IPS-15b (cell line): ENCODE measurements at regions not wholly inside any gene's neighbourhood (a gene's known extent, or its start where the extent isn't known, plus 50 kb on each side); places are given as distances from the start of the nearest gene placed in this dataset.
A peak's percentile ranks its signal among the peaks of the same experiment; 100 is the strongest.

ENCODE experiments used
- H3K27me3 ChIP-seq: one replicate; pipeline ENCODE4 v1.6.1; 2013; ENCODE audit warnings: low read length; ENCODE audit not compliant: control insufficient read depth, insufficient read depth
- H3K36me3 ChIP-seq: one replicate; pipeline ENCODE4 v1.6.1; 2013; ENCODE audit warnings: low read length; ENCODE audit not compliant: control insufficient read depth, insufficient read depth
- H3K4me1 ChIP-seq: one replicate; pipeline ENCODE4 v1.6.1; 2013; ENCODE audit warnings: mild to moderate bottlenecking, low read length; ENCODE audit not compliant: control insufficient read depth, insufficient read depth
- H3K4me3 ChIP-seq: one replicate; pipeline ENCODE4 v1.5.1; 2013; ENCODE audit warnings: low read depth, low read length
- H3K9ac ChIP-seq: one replicate; pipeline ENCODE4 v1.6.1; 2013; ENCODE audit warnings: low read depth, mild to moderate bottlenecking, low read length
- H3K9me3 ChIP-seq: one replicate; pipeline ENCODE4 v1.6.1; 2013; ENCODE audit warnings: mild to moderate bottlenecking, low read length; ENCODE audit not compliant: control insufficient read depth, insufficient read depth

DNA sequence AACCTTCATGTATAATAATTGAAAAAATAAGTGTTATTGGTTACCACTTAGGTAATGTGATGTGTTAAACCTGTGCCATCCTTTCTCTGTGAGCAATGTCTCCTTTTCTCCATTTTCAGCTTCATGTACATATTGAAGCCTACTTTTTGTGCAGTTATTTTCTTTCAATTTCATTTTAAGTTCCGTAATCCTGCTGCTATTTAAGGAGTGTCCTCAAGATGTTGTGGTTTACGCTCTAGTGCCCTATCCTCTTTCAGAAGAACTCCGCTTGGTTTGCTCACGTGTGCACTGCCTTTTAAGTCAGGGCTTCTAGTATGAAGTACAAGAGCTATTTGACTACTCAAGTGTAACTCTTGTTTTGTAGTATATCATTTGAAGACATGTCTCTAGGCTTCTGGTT lies 2253.2 kb upstream of the TENM3 start:
- H3K4me1 ChIP-seq: no peaks in the 10 kb centered on the region
- no peaks in the 10 kb centered on the region for H3K36me3 ChIP-seq
- no peak overlapping the region for H3K4me3 ChIP-seq
- H3K27me3 ChIP-seq: no peaks in the 10 kb centered on the region
- H3K9ac ChIP-seq: no peak overlapping the region
- no peaks in the 10 kb centered on the region for H3K9me3 ChIP-seq

DNA sequence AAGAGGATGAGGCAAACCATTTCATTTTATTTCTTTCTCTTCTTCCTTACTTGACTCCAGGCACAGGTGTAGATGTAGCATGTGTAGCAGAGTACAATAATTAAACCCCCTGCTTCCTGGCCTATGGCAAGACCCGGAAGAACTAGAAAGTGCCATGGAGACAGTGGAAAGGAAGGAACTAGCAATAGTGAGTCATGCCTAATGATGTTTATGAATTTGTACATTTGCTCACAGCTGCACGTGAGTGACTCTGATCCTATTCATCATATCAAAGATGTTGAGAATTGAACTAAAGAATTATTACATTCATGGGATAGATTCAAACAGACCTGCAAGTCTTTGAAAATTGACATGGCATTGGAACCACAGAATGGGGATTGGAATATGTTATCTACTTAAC lies 2233.9 kb upstream of the TENM3 start:
- no peak overlapping the region for H3K4me3 ChIP-seq
- H3K4me1 ChIP-seq: no peaks in the 10 kb centered on the region
- H3K9me3 ChIP-seq: no peaks in the 10 kb centered on the region
- H3K27me3 ChIP-seq: no peaks in the 10 kb centered on the region
- H3K36me3 ChIP-seq: no peaks in the 10 kb centered on the region
- no peak overlapping the region for H3K9ac ChIP-seq

DNA sequence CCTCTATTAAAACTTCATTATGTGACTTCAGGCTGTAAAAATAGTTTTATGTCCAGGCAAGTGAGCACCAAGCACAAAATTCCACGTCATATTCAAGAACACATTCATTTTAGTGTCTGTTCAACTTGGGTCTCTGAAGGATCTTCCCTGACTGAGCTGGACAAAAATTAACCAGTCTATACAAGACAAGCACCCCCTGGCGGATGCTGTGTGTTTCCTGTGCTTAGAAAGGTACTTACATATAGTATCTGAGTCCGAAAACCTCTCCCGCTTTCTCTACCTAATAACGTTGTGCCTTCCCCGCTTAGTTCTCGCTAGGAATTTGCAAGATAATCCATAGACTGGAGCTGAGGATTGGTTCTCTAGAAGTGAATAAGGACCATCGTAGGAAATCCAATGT lies 2214.5 kb upstream of the TENM3 start:
- Histone ChIP-seq H3K27me3 (no peaks in the 10 kb centered on the region), H3K9me3 (no peaks in the 10 kb centered on the region), H3K36me3 (no peaks in the 10 kb centered on the region), H3K4me3 (no peak overlapping the region), H3K9ac (no peak overlapping the region), H3K4me1 (no peaks in the 10 kb centered on the region)

DNA sequence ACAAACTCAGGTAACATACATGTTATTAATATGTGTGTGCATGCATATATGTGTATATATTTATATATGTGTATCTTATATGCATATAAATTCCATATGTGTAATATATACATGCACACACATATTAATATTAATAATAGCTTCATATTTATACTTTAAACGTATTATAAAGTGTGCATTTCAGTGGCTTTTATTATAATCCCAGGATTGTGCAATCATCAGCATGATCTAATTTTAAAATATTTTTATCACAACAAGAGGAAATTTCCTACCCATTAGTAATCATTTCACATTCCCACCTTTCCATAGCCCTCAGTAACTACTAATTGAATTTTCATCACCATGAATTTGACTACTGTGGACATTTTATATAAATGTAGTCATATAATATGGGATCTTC lies 2211.9 kb upstream of the TENM3 start:
- Histone ChIP-seq H3K9me3 (no peaks in the 10 kb centered on the region), H3K27me3 (no peaks in the 10 kb centered on the region), H3K9ac (no peak overlapping the region), H3K4me1 (no peaks in the 10 kb centered on the region), H3K4me3 (no peak overlapping the region), H3K36me3 (no peaks in the 10 kb centered on the region)

DNA sequence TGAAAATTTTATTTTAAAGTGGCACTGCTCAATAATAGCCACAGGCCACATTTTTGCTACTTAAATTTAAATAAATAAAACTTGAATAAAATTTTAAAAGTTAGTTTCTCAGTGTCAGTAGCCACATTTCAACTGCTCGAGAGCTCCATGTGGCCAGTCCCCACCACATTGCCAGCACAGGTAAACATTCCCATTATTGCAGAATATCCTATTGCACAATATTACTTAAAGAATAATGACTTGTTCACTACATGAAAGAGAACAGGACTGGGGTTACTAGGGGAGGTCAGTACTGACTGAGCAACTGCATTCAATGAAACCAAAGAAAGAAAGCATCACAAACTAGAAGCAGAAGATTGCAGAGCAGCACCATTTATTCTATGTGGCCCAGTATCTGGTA lies 2201.6 kb upstream of the TENM3 start:
- H3K4me1 ChIP-seq: no peaks in the 10 kb centered on the region
- H3K27me3 ChIP-seq: no peaks in the 10 kb centered on the region

DNA sequence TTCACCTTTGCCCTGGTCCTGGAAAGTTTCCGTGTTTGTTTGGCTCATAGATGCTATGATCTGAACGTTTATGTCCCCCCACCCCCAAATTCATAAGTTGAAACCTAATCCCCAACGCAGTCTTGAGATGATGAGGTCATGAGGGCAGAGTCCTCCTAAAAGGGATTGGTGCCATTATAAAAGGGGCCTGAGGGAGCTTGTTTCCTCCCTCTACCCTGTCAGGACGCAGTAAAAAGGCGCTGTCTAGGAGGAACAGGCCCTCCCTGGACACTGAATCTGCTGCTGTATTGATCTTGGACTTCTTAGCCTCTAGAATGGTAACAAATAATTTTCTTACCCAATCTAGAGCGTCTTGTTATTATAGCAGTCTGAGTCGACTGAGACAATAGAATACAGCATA lies 2190.6 kb upstream of the TENM3 start:
- H3K36me3 ChIP-seq: no peaks in the 10 kb centered on the region
- no peak overlapping the region for H3K9ac ChIP-seq
- no peaks in the 10 kb centered on the region for H3K9me3 ChIP-seq
- peaks cover 4% of the 10 kb centered on the region for H3K4me1 ChIP-seq
- H3K4me3 ChIP-seq: no peak overlapping the region
- H3K27me3 ChIP-seq: peaks cover 2% of the 10 kb centered on the region

More for the DNA sequence above, 2201.6 kb upstream of the TENM3 start:
- Histone ChIP-seq H3K9ac (no peak overlapping the region), H3K4me3 (no peak overlapping the region), H3K36me3 (no peaks in the 10 kb centered on the region), H3K9me3 (no peaks in the 10 kb centered on the region)

DNA sequence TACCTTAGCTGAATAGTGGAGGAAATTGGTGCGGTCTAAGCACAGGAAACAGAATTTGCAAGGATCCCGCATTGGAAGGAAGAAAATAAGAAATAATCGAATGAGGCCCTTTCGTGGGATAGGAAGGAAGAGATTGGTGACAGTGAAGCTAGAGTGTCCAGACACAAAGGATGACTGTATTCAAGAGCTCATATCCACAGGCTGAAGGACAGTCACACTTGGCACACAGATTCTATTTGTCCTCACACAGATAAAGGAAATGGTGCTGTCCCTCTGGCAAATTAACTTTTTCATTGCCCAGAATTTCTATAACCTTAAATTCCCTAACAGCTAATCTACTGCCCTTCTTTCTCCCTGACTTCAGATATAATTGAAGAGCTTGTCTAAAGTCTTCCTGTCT lies 2188.9 kb upstream of the TENM3 start:
- no peak overlapping the region for H3K4me3 ChIP-seq
- peaks cover 4% of the 10 kb centered on the region for H3K4me1 ChIP-seq
- H3K9me3 ChIP-seq: no peaks in the 10 kb centered on the region
- peaks cover 2% of the 10 kb centered on the region for H3K27me3 ChIP-seq
- H3K9ac ChIP-seq: no peak overlapping the region
- H3K36me3 ChIP-seq: no peaks in the 10 kb centered on the region

DNA sequence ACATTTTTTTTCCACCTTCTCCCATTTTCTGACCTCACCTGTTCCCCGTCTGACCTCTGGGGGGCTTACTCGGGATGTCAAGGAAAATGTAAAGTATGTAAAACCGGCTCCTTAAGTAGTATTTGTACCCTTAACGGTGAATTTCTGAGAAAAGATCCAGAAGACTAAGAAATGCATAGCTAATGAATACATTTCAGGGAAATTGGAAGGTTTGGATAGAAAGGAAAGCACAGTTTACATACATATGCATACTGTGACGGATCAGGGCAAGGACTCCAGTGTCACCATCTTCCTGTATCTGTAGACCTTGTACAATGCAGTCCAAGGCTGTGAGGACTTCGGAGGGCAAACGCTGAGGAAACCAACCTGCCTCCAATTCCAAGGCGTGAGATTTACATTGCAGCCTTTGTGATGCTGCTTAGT lies 2185.9 kb upstream of the TENM3 start:
- peaks cover 30% of the 10 kb centered on the region for H3K27me3 ChIP-seq
- peak overlapping the region; percentile 91 for H3K4me3 ChIP-seq
- H3K36me3 ChIP-seq: no peaks in the 10 kb centered on the region
- H3K4me1 ChIP-seq: peaks cover 4% of the 10 kb centered on the region
- no peaks in the 10 kb centered on the region for H3K9me3 ChIP-seq
- no peak overlapping the region for H3K9ac ChIP-seq

DNA sequence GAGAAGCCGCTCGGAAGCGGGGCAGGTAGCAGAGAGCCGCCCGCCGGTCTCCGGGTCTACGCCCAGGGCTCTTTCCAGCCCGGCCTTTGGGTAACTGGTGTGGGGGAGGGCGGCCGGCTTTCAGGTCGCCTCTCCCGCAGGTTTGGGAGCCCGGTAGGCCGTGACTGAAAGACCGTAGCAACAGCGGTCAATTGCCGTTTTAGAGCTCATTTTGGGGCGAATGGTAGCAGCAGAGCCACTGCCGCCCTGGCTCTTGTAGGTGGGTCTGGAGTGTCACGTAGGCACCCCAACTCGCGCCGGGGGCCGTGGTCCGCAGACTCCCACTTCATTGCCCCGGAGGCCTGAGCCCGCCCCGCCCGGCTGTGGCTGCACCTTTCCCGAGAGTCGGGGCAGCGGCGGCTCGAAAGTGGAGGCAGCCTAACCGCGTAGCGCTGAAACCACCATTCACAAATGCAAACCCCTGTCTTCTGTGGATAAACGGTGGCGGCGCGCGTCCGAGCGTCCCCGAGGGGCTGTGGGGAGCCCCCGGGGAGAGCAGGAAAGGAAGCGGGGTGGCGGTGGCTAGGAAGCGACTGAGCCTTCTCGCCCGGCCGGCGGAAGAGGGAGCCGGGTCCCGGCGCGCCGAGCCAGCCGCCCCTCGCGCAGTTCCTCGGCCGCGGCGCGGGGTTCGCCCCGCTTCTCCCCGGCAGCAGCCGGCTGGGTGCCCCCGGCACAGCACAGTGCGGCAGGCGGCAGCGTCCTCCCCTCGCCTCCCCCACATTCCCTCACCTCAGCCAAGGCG lies 2185.1 kb upstream of the TENM3 start:
- Histone ChIP-seq H3K9ac (peak overlapping the region; percentile 60), H3K4me3 (peak overlapping the region; percentile 91), H3K27me3 (peaks cover 30% of the 10 kb centered on the region), H3K9me3 (no peaks in the 10 kb centered on the region), H3K36me3 (no peaks in the 10 kb centered on the region), H3K4me1 (peaks cover 4% of the 10 kb centered on the region)

DNA sequence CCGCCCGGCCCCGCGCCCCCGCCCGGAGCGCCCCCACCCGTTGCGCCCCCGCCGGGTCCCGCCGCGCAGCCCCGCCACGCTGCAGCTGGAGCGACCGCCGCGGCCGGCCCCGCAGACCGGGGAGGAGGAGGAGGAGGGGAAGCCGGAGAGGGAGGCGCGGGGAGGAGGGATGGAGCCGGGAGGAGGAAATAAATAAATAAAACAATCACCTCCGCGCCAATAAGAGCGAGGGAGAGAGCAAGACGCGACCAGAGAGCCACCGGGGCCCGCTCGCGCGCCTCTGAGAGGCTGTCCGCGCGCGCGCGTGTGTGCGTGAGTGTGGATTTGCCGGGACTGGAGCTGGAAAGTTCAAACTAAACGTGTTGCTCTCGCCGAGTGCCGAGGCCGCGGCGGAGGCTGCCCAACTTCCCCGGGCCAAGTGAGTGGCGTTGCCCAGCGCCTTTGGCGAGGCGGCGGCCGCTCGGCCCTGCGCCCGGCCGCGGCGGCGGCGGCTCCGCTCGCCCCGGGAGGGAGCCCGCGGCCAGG lies 2184.4 kb upstream of the TENM3 start:
- Histone ChIP-seq H3K27me3 (peaks cover 30% of the 10 kb centered on the region), H3K4me3 (peak overlapping the region; percentile 91), H3K9ac (peak overlapping the region; percentile 54), H3K36me3 (no peaks in the 10 kb centered on the region), H3K9me3 (no peaks in the 10 kb centered on the region), H3K4me1 (peaks cover 4% of the 10 kb centered on the region)

DNA sequence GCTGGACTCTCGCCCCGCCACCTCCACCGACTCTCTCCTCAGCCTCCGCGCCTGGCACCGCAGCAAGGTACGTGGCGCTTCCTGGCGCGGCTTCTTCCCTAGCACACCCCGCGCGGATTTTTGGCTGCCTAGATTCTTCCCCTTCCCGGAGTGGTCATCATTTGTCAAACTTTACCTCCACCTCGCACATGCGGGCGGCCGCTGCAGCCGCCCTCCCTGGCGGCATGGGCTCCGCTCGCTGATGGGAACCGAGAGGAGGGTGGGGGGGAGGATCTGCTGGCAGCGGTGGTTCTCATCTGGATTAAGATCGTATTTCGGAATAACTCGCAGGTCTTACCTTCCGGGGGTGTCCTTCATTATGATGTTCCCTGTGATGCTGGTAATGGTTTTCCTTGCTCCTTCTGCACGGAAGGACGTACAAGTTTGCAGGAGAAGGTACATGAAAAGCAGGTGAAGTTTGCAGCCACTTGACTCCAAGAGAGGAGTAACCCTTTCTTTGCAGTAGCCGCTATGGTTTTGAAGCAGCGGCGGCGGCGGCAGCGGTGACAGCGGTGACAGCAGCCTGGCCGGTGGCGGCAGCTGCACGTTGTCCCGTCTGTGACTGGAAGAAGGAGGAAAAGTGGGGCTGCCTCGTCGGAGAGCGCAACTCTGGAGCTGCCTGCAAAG lies 2183.9 kb upstream of the TENM3 start:
- Histone ChIP-seq H3K9ac (no peak overlapping the region), H3K4me3 (peak overlapping the region; percentile 84), H3K27me3 (peaks cover 30% of the 10 kb centered on the region)

More for the DNA sequence above, 2183.9 kb upstream of the TENM3 start:
- Histone ChIP-seq H3K4me1 (peaks cover 4% of the 10 kb centered on the region), H3K36me3 (no peaks in the 10 kb centered on the region), H3K9me3 (no peaks in the 10 kb centered on the region)
